ENCODE measurements at regions not wholly inside any gene's neighbourhood (a gene's known extent, or its start where the extent isn't known, plus 50 kb on each side); places are given as distances from the start of the nearest gene placed in this dataset.

- Histone ChIP-seq H3K4me3 (replicated peaks; ENCODE audit: insufficient read depth, low read length) (no peak overlapping the region), H3K27ac (replicated peaks) (no peak overlapping the region), H3K27me3 (ENCODE audit: insufficient read depth, poor library complexity, severe bottlenecking) (no peaks in the 10 kb centered on the region)
- TF ChIP-seq REST (IDR thresholded peaks at IDR 0.05; ENCODE audit: insufficient replicate concordance, low read depth) (no peak), CTCF (IDR thresholded peaks at IDR 0.05; ENCODE audit: insufficient read depth, low read length) (no peak), GABPA (IDR thresholded peaks at IDR 0.05; ENCODE audit: low read depth) (no peak), POLR2AphosphoS5 (IDR thresholded peaks at IDR 0.05; ENCODE audit: low read depth) (no peak), SPI1 (IDR thresholded peaks at IDR 0.05; ENCODE audit: borderline replicate concordance, low read depth) (no peak)
- no peak for DNase-seq (ENCODE audit: low read depth in 1 of 2, low spot score in 1 of 2)
Observed at GRCh38 chrX:109872021-109872732, 130.7 kb upstream of the TMEM164 start.

GRCh38 chrX:109873574-109873973 is 129.3 kb upstream of the TMEM164 start:
- H3K27me3 ChIP-seq (ENCODE audit: insufficient read depth, poor library complexity, severe bottlenecking) = no peaks in the 10 kb centered on the region
- H3K27ac ChIP-seq (replicated peaks) = no peak overlapping the region
- no peak overlapping the region for H3K4me3 ChIP-seq (replicated peaks; ENCODE audit: insufficient read depth, low read length)
- no peak for DNase-seq (ENCODE audit: low read depth in 1 of 2, low spot score in 1 of 2)
- TF ChIP-seq CTCF (IDR thresholded peaks at IDR 0.05; ENCODE audit: insufficient read depth, low read length) (no peak), SPI1 (IDR thresholded peaks at IDR 0.05; ENCODE audit: borderline replicate concordance, low read depth) (peak; percentile 88), POLR2AphosphoS5 (IDR thresholded peaks at IDR 0.05; ENCODE audit: low read depth) (no peak), GABPA (IDR thresholded peaks at IDR 0.05; ENCODE audit: low read depth) (no peak), REST (IDR thresholded peaks at IDR 0.05; ENCODE audit: insufficient replicate concordance, low read depth) (no peak)

GRCh38 chrX:109873983-109874382 is 128.9 kb upstream of the TMEM164 start:
- Histone ChIP-seq H3K4me3 (replicated peaks; ENCODE audit: insufficient read depth, low read length) (no peak overlapping the region), H3K27ac (replicated peaks) (no peak overlapping the region), H3K27me3 (ENCODE audit: insufficient read depth, poor library complexity, severe bottlenecking) (no peaks in the 10 kb centered on the region)
- no peak for DNase-seq (ENCODE audit: low read depth in 1 of 2, low spot score in 1 of 2)
- TF ChIP-seq CTCF (IDR thresholded peaks at IDR 0.05; ENCODE audit: insufficient read depth, low read length) (no peak), GABPA (IDR thresholded peaks at IDR 0.05; ENCODE audit: low read depth) (no peak), SPI1 (IDR thresholded peaks at IDR 0.05; ENCODE audit: borderline replicate concordance, low read depth) (no peak), REST (IDR thresholded peaks at IDR 0.05; ENCODE audit: insufficient replicate concordance, low read depth) (no peak), POLR2AphosphoS5 (IDR thresholded peaks at IDR 0.05; ENCODE audit: low read depth) (no peak)
